ENCODE measurements at regions not wholly inside any gene's neighbourhood (a gene's known extent, or its start where the extent isn't known, plus 50 kb on each side); places are given as distances from the start of the nearest gene placed in this dataset.

- no peak overlapping the region for H3K27ac Mint-ChIP-seq
- H3K9me3 Mint-ChIP-seq: peaks cover 17% of the 10 kb centered on the region
- peaks cover 2% of the 10 kb centered on the region for H3K27me3 Mint-ChIP-seq (ENCODE audit: insufficient read depth)
- no peaks in the 10 kb centered on the region for H3K4me1 Mint-ChIP-seq (ENCODE audit: low read depth)
- no peak overlapping the region for H3K4me3 Mint-ChIP-seq
- intact Hi-C loops (cut with micrococcal nuclease): no loop called here
- no peak for DNase-seq (ENCODE audit: low spot score)
- peaks cover 4% of the 10 kb centered on the region for H3K36me3 Mint-ChIP-seq (ENCODE audit: low read depth)
Measured at GRCh38 chr14:98598576-98598975, 673.4 kb downstream of the BCL11B start.

DNA sequence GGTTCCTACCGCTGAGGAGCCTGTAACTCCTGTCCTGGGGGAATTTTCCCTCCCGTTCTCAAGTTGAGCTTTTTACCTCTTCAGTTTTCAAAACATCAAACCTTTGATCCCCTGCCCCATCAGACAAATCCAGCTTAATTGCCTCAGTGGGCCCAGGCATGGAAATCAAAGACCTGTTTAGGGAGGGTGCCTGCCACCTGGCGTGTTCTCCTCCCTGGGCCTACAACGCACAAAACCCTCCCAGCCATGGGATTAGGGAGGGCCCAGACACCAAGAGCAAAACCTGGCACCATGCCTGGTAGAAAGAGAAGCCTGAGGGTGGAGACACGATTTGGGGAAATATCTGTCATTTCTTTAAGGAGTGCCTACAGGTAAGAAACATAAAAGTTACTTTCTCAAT lies 672.9 kb downstream of the BCL11B start:
- Mint-ChIP-seq H3K36me3 (ENCODE audit: low read depth) (peaks cover 4% of the 10 kb centered on the region), H3K27me3 (ENCODE audit: insufficient read depth) (peaks cover 2% of the 10 kb centered on the region), H3K27ac (no peak overlapping the region), H3K4me1 (ENCODE audit: low read depth) (no peaks in the 10 kb centered on the region), H3K9me3 (peaks cover 17% of the 10 kb centered on the region), H3K4me3 (no peak overlapping the region)
- intact Hi-C loops (cut with micrococcal nuclease): no loop called here
- DNase-seq (ENCODE audit: low spot score): no peak

DNA sequence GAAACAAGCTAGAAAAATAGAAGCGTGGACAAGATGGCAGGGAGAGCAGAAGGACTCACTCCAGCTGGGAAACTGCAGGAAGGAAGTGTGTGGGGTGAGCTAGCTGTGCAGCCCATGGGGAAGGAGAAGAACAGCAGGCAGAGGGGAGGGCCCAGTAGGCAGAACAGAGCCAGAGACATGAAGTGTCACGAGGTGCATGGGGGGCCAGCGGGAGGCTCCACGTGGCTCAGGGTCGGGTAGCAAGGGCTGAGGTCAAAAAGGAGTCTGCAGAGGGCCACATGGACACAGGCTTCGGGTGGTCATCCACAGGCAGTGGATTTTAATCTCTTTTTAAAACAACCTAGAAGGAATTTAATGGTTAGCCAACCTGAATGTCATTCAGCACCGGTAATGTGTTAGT lies 669.0 kb downstream of the BCL11B start:
- Mint-ChIP-seq H3K27me3 (ENCODE audit: insufficient read depth) (peaks cover 2% of the 10 kb centered on the region), H3K4me3 (no peak overlapping the region), H3K9me3 (no peaks in the 10 kb centered on the region), H3K4me1 (ENCODE audit: low read depth) (no peaks in the 10 kb centered on the region), H3K36me3 (ENCODE audit: low read depth) (no peaks in the 10 kb centered on the region), H3K27ac (no peak overlapping the region)
- intact Hi-C loops (cut with micrococcal nuclease): no loop called here
- DNase-seq (ENCODE audit: low spot score): no peak

GRCh38 chr14:98605043-98605442 lies 667.0 kb downstream of the BCL11B start:
- Mint-ChIP-seq H3K27me3 (ENCODE audit: insufficient read depth) (peaks cover 2% of the 10 kb centered on the region), H3K4me3 (no peak overlapping the region), H3K9me3 (no peaks in the 10 kb centered on the region), H3K4me1 (ENCODE audit: low read depth) (peaks cover 13% of the 10 kb centered on the region), H3K36me3 (ENCODE audit: low read depth) (no peaks in the 10 kb centered on the region), H3K27ac (no peak overlapping the region)
- intact Hi-C loops (cut with micrococcal nuclease): no loop called here
- DNase-seq (ENCODE audit: low spot score): no peak

- Mint-ChIP-seq H3K9me3 (no peaks in the 10 kb centered on the region), H3K4me3 (no peak overlapping the region), H3K36me3 (ENCODE audit: low read depth) (no peaks in the 10 kb centered on the region), H3K4me1 (ENCODE audit: low read depth) (peaks cover 13% of the 10 kb centered on the region), H3K27ac (no peak overlapping the region), H3K27me3 (ENCODE audit: insufficient read depth) (peaks cover 2% of the 10 kb centered on the region)
- DNase-seq (ENCODE audit: low spot score): no peak
- intact Hi-C loops (cut with micrococcal nuclease): no loop called here
Measured at GRCh38 chr14:98606041-98606640, 665.9 kb downstream of the BCL11B start.

GRCh38 chr14:98606816-98607215 lies 665.2 kb downstream of the BCL11B start:
- DNase-seq (ENCODE audit: low spot score): no peak
- peaks cover 2% of the 10 kb centered on the region for H3K27me3 Mint-ChIP-seq (ENCODE audit: insufficient read depth)

GRCh38 chr14:98607341-98607910 lies 664.6 kb downstream of the BCL11B start:
- H3K9me3 Mint-ChIP-seq: no peaks in the 10 kb centered on the region
- no peak for DNase-seq (ENCODE audit: low spot score)
- no peak overlapping the region for H3K4me3 Mint-ChIP-seq
- H3K4me1 Mint-ChIP-seq (ENCODE audit: low read depth): peaks cover 13% of the 10 kb centered on the region
- H3K27ac Mint-ChIP-seq: no peak overlapping the region
- H3K27me3 Mint-ChIP-seq (ENCODE audit: insufficient read depth): peaks cover 2% of the 10 kb centered on the region
- intact Hi-C loops (cut with micrococcal nuclease): no loop called here
- H3K36me3 Mint-ChIP-seq (ENCODE audit: low read depth): no peaks in the 10 kb centered on the region

More at GRCh38 chr14:98606816-98607215, 665.2 kb downstream of the BCL11B start:
- Mint-ChIP-seq H3K9me3 (no peaks in the 10 kb centered on the region), H3K4me1 (ENCODE audit: low read depth) (peaks cover 13% of the 10 kb centered on the region), H3K4me3 (no peak overlapping the region), H3K27ac (peak overlapping the region; percentile 27), H3K36me3 (ENCODE audit: low read depth) (no peaks in the 10 kb centered on the region)
- intact Hi-C loops (cut with micrococcal nuclease): no loop called here

- H3K27ac Mint-ChIP-seq: no peak overlapping the region
- intact Hi-C loops (cut with micrococcal nuclease): no loop called here
- no peak overlapping the region for H3K4me3 Mint-ChIP-seq
- no peaks in the 10 kb centered on the region for H3K36me3 Mint-ChIP-seq (ENCODE audit: low read depth)
- no peaks in the 10 kb centered on the region for H3K9me3 Mint-ChIP-seq
- no peak for DNase-seq (ENCODE audit: low spot score)
- no peaks in the 10 kb centered on the region for H3K27me3 Mint-ChIP-seq (ENCODE audit: insufficient read depth)
- H3K4me1 Mint-ChIP-seq (ENCODE audit: low read depth): peaks cover 13% of the 10 kb centered on the region
Measured at GRCh38 chr14:98608071-98609060, 663.6 kb downstream of the BCL11B start.

GRCh38 chr14:98612434-98613200 lies 659.4 kb downstream of the BCL11B start:
- Mint-ChIP-seq H3K27me3 (ENCODE audit: insufficient read depth) (no peaks in the 10 kb centered on the region), H3K4me1 (ENCODE audit: low read depth) (peaks cover 13% of the 10 kb centered on the region), H3K4me3 (no peak overlapping the region), H3K36me3 (ENCODE audit: low read depth) (no peaks in the 10 kb centered on the region), H3K9me3 (no peaks in the 10 kb centered on the region), H3K27ac (no peak overlapping the region)
- no peak for DNase-seq (ENCODE audit: low spot score)
- intact Hi-C loops (cut with micrococcal nuclease): no loop called here

GRCh38 chr14:98614741-98615140 lies 657.3 kb downstream of the BCL11B start:
- Mint-ChIP-seq H3K27me3 (ENCODE audit: insufficient read depth) (no peaks in the 10 kb centered on the region), H3K36me3 (ENCODE audit: low read depth) (no peaks in the 10 kb centered on the region), H3K4me3 (no peak overlapping the region), H3K27ac (no peak overlapping the region), H3K9me3 (no peaks in the 10 kb centered on the region), H3K4me1 (ENCODE audit: low read depth) (no peaks in the 10 kb centered on the region)
- intact Hi-C loops (cut with micrococcal nuclease): no loop called here
- DNase-seq (ENCODE audit: low spot score): no peak

GRCh38 chr14:98622208-98623051 lies 649.6 kb downstream of the BCL11B start:
- Mint-ChIP-seq H3K4me3 (no peak overlapping the region), H3K36me3 (ENCODE audit: low read depth) (no peaks in the 10 kb centered on the region)
- no peak for DNase-seq (ENCODE audit: low spot score)

DNA sequence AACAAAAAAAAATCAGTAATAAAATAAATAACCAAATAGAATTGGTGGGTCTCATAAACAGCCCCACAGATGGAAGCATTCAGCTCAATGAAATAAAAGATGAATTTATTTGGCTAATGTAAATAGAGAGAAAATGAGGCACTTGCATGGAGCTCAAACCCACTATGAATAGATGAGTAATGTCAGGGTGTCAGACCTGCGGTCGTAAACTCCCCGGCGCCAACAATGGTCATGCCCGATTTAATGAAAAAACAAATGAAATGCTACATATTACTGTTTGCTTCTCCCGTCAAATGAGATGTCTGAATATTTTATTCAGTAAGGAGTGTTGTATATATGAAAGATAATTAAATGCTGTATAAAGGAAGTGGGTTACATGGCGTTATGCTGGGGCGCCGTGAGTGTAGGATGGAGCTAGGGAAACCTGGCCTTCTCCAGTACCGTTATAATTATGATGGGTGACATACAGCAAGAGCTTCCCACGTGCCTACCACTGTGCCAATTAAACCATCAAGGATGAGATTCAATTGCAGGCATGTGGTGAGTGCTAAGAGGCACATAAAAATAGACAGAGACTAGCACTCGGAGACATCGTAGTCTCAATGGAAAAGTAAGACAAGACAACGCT lies 648.1 kb downstream of the BCL11B start:
- Mint-ChIP-seq H3K9me3 (peaks cover 15% of the 10 kb centered on the region), H3K4me3 (no peak overlapping the region), H3K4me1 (ENCODE audit: low read depth) (no peaks in the 10 kb centered on the region), H3K27ac (no peak overlapping the region), H3K36me3 (ENCODE audit: low read depth) (no peaks in the 10 kb centered on the region), H3K27me3 (ENCODE audit: insufficient read depth) (peaks cover 2% of the 10 kb centered on the region)
- DNase-seq (ENCODE audit: low spot score): no peak
- intact Hi-C loops (cut with micrococcal nuclease): no loop called here

More at GRCh38 chr14:98622208-98623051, 649.6 kb downstream of the BCL11B start:
- Mint-ChIP-seq H3K9me3 (peaks cover 7% of the 10 kb centered on the region), H3K27me3 (ENCODE audit: insufficient read depth) (peaks cover 2% of the 10 kb centered on the region), H3K4me1 (ENCODE audit: low read depth) (no peaks in the 10 kb centered on the region), H3K27ac (no peak overlapping the region)
- intact Hi-C loops (cut with micrococcal nuclease): no loop called here
